ENCODE measurements at regions not wholly inside any gene's neighbourhood (a gene's known extent, or its start where the extent isn't known, plus 50 kb on each side); places are given as distances from the start of the nearest gene placed in this dataset.
"Not testable (repeated sequence)": the region's sequence is repeated elsewhere in the genome, so short reads cannot be mapped to it uniquely, and the experiment has no call there.

- peaks cover 3% of the 10 kb centered on the region for H3K9me3 ChIP-seq (ENCODE audit: control insufficient read depth, insufficient read depth, low read length)
- DNase-seq (ENCODE audit: low read depth in 4 of 6, low spot score in 6 of 6) = no peak
- no peak overlapping the region for H3K27ac ChIP-seq (ENCODE audit: low read depth, low read length)
- H3K36me3 ChIP-seq (ENCODE audit: control insufficient read depth, insufficient read depth, low read length) = no peaks in the 10 kb centered on the region
- WGBS (ENCODE audit: insufficient coverage) = 80% methylated on average over 5 of the region's 5 CpGs
- H3K27me3 ChIP-seq (ENCODE audit: control insufficient read depth, insufficient read depth, low read length) = no peaks in the 10 kb centered on the region
- no peaks in the 10 kb centered on the region for H3K4me1 ChIP-seq (ENCODE audit: control insufficient read depth, insufficient read depth, low read length)
- no peak overlapping the region for H3K4me3 ChIP-seq (ENCODE audit: low read depth, low read length)
Observed at GRCh38 chr3:72065872-72066641, 281.1 kb upstream of the PROK2 start.

DNA sequence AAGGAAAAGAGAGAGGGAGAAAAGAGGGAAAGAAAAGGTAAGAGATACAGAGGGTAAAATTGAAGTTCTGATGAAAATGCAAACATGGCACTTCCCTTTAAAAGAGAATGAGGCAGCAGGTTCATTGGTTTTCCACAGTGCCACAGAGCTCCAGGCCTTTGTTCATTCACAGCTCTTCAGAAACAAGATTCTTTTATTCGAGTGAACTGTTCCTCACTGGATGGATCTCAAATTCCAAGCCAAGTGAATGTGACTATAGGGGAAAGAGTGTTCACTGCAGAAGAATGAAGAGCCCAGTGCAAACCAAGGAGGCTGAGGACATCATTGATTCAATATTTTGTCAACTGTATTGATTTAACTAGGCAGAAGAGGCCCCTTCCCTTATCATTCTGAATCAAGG is 280.3 kb upstream of the PROK2 start:
- H3K27me3 ChIP-seq (ENCODE audit: control insufficient read depth, insufficient read depth, low read length) = no peaks in the 10 kb centered on the region
- WGBS (ENCODE audit: insufficient coverage) = no CpG with 5 or more reads among the region's 1 CpG
- no peaks in the 10 kb centered on the region for H3K36me3 ChIP-seq (ENCODE audit: control insufficient read depth, insufficient read depth, low read length)
- peaks cover 3% of the 10 kb centered on the region for H3K9me3 ChIP-seq (ENCODE audit: control insufficient read depth, insufficient read depth, low read length)
- no peaks in the 10 kb centered on the region for H3K4me1 ChIP-seq (ENCODE audit: control insufficient read depth, insufficient read depth, low read length)
- H3K4me3 ChIP-seq (ENCODE audit: low read depth, low read length) = no peak overlapping the region
- peak in 1 of 6 donors; percentile 23 for DNase-seq (ENCODE audit: low read depth in 4 of 6, low spot score in 6 of 6)
- H3K27ac ChIP-seq (ENCODE audit: low read depth, low read length) = no peak overlapping the region

DNA sequence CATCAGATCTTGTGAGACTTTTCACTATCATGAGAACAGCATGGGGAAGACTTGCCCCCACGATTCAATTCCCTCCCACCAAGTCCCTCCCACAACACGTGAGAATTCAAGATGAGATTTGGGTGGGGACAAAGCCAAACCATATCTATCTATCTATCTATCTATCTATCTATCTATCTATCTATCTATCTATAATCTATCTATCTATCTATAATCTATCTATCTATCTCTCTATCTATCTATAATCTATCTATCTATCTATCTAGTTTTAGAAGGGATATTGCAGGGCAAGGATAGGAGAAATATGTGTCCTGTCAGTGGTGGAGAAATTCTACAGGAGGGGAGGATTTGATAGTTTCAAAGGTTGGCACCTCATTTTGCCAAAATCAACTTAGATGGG is 279.8 kb upstream of the PROK2 start:
- H3K4me1 ChIP-seq (ENCODE audit: control insufficient read depth, insufficient read depth, low read length); H3K36me3 ChIP-seq (ENCODE audit: control insufficient read depth, insufficient read depth, low read length); H3K27me3 ChIP-seq (ENCODE audit: control insufficient read depth, insufficient read depth, low read length); DNase-seq (ENCODE audit: low read depth in 4 of 6, low spot score in 6 of 6); H3K9me3 ChIP-seq (ENCODE audit: control insufficient read depth, insufficient read depth, low read length); H3K4me3 ChIP-seq (ENCODE audit: low read depth, low read length); H3K27ac ChIP-seq (ENCODE audit: low read depth, low read length): not testable (repeated sequence)
- no CpG with 5 or more reads among the region's 2 CpGs for WGBS (ENCODE audit: insufficient coverage)

GRCh38 chr3:72062017-72062416 is 277.1 kb upstream of the PROK2 start:
- H3K36me3 ChIP-seq (ENCODE audit: control insufficient read depth, insufficient read depth, low read length) = peaks cover 2% of the 10 kb centered on the region
- no peak overlapping the region for H3K4me3 ChIP-seq (ENCODE audit: low read depth, low read length)
- peaks cover 3% of the 10 kb centered on the region for H3K9me3 ChIP-seq (ENCODE audit: control insufficient read depth, insufficient read depth, low read length)
- peaks cover 9% of the 10 kb centered on the region for H3K4me1 ChIP-seq (ENCODE audit: control insufficient read depth, insufficient read depth, low read length)
- no peaks in the 10 kb centered on the region for H3K27me3 ChIP-seq (ENCODE audit: control insufficient read depth, insufficient read depth, low read length)
- DNase-seq (ENCODE audit: low read depth in 4 of 6, low spot score in 6 of 6) = no peak
- whole genome bisulfite sequencing (ENCODE audit: insufficient coverage) = 100% methylated on average over 1 of the region's 1 CpG
- no peak overlapping the region for H3K27ac ChIP-seq (ENCODE audit: low read depth, low read length)

DNA sequence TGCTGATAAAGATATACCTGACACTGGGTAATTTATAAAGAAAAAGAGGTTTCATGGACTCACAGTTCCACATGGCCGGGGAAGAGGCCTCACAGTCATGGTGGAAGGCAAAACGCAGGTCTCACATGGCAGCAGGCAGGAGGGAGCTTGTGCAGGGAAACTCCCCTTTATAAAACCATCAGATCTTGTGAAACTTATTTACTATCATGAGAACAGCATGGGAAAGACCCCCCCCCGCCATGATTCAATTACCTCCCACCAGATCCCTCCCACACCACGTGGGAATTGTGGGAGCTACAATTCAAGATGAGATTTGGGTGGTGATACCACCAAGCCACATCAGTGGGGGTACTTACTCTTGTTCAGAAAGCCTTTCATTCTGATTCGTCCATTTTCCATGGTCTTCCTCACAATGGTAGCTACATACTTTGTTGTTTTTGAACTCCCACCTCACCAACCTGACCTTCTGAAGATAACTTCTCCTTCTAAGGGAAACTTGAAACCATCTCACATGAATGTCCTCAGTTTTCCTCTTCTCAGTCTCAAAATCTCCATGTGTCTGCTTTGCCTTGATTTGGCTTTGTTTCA is 275.6 kb upstream of the PROK2 start:
- WGBS (ENCODE audit: insufficient coverage) = 46% methylated on average over 1 of the region's 5 CpGs
- H3K4me3 ChIP-seq (ENCODE audit: low read depth, low read length) = no peak overlapping the region
- no peaks in the 10 kb centered on the region for H3K27me3 ChIP-seq (ENCODE audit: control insufficient read depth, insufficient read depth, low read length)
- H3K27ac ChIP-seq (ENCODE audit: low read depth, low read length) = no peak overlapping the region
- peaks cover 3% of the 10 kb centered on the region for H3K36me3 ChIP-seq (ENCODE audit: control insufficient read depth, insufficient read depth, low read length)
- DNase-seq (ENCODE audit: low read depth in 4 of 6, low spot score in 6 of 6) = no peak
- H3K9me3 ChIP-seq (ENCODE audit: control insufficient read depth, insufficient read depth, low read length) = peaks cover 3% of the 10 kb centered on the region
- peaks cover 11% of the 10 kb centered on the region for H3K4me1 ChIP-seq (ENCODE audit: control insufficient read depth, insufficient read depth, low read length)

DNA sequence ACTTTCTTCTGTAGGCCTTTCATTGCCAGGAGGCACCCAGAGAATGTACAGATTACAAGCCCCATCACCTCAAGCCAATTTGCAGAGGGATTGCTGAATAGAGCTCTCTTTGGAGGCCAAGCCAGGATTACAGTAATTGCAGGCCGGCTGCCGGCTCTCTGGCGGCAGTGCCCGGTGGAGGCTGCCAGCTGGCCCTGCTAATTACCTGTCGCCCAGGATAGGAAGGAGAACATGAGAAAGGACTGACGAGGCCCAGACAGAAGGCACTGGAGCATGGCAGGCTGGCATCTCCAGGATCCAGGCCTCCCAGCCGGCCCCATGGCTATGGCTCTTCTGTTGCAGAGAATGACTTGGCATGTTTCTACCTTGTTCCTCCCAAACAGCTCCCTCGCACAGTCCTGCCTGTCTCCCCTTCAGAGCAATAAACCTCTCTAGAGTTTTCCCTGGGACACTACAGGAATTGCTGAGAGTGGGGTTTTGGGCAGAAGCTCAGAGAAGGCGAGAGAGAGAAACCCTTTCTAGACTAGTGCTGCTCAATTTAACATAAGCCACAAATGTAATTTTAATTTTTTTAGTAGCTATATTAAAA is 273.6 kb upstream of the PROK2 start:
- peak in 4 of 6 donors; percentile 35 to 91 (median 55) for DNase-seq (ENCODE audit: low read depth in 4 of 6, low spot score in 6 of 6)
- 22% methylated on average over 7 of the region's 9 CpGs for WGBS (ENCODE audit: insufficient coverage)
- peaks cover 1% of the 10 kb centered on the region for H3K9me3 ChIP-seq (ENCODE audit: control insufficient read depth, insufficient read depth, low read length)
- no peak overlapping the region for H3K4me3 ChIP-seq (ENCODE audit: low read depth, low read length)
- H3K27ac ChIP-seq (ENCODE audit: low read depth, low read length) = no peak overlapping the region
- peaks cover 3% of the 10 kb centered on the region for H3K36me3 ChIP-seq (ENCODE audit: control insufficient read depth, insufficient read depth, low read length)
- peaks cover 11% of the 10 kb centered on the region for H3K4me1 ChIP-seq (ENCODE audit: control insufficient read depth, insufficient read depth, low read length)
- no peaks in the 10 kb centered on the region for H3K27me3 ChIP-seq (ENCODE audit: control insufficient read depth, insufficient read depth, low read length)

DNA sequence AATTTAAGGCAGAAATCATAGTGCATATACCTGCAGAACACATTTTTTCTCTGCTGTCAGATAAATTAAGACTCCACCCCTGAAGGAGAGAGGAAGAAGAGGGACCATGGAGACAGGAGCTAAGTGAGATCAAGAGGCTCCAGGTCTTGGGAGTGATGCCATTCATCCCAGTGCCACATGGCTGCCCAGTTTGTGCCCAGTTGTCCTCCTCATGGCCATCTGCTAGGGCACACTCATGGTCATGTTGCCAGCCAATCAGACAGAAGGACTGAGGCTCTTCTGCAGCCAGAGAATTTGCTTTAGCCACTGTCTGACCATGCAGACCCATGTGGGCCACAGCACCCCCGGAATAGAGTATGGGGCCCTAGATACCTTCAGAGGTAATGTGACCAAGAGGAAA is 270.5 kb upstream of the PROK2 start:
- Histone ChIP-seq H3K4me3 (ENCODE audit: low read depth, low read length) (no peak overlapping the region), H3K9me3 (ENCODE audit: control insufficient read depth, insufficient read depth, low read length) (no peaks in the 10 kb centered on the region), H3K27me3 (ENCODE audit: control insufficient read depth, insufficient read depth, low read length) (no peaks in the 10 kb centered on the region), H3K36me3 (ENCODE audit: control insufficient read depth, insufficient read depth, low read length) (peaks cover 3% of the 10 kb centered on the region), H3K4me1 (ENCODE audit: control insufficient read depth, insufficient read depth, low read length) (peaks cover 11% of the 10 kb centered on the region), H3K27ac (ENCODE audit: low read depth, low read length) (no peak overlapping the region)
- 100% methylated on average over 1 of the region's 1 CpG for WGBS (ENCODE audit: insufficient coverage)
- no peak for DNase-seq (ENCODE audit: low read depth in 4 of 6, low spot score in 6 of 6)

DNA sequence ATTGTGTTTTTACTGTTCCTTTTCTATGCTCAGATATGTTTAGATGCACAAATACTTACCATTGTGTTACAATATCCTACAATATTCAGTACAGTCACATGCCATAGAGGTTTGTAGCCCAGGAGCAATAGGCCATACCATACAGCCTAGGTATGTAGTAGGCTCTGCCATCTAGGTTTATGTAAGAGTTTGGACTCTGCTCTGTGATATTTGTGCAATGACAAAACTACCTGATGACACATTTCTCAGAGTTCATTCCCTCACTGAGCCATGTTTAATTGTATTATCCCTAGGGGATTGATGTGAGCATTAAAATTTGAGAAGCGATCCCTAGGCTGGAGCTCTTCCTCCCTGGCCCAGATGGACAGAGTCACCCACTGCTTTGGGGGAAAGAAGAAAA is 270.0 kb upstream of the PROK2 start:
- H3K27ac ChIP-seq (ENCODE audit: low read depth, low read length) = no peak overlapping the region
- H3K4me3 ChIP-seq (ENCODE audit: low read depth, low read length) = no peak overlapping the region
- no peaks in the 10 kb centered on the region for H3K27me3 ChIP-seq (ENCODE audit: control insufficient read depth, insufficient read depth, low read length)
- H3K4me1 ChIP-seq (ENCODE audit: control insufficient read depth, insufficient read depth, low read length) = peaks cover 11% of the 10 kb centered on the region
- no peak for DNase-seq (ENCODE audit: low read depth in 4 of 6, low spot score in 6 of 6)
- H3K9me3 ChIP-seq (ENCODE audit: control insufficient read depth, insufficient read depth, low read length) = no peaks in the 10 kb centered on the region
- 83% methylated on average over 1 of the region's 1 CpG for WGBS (ENCODE audit: insufficient coverage)
- peaks cover 3% of the 10 kb centered on the region for H3K36me3 ChIP-seq (ENCODE audit: control insufficient read depth, insufficient read depth, low read length)

GRCh38 chr3:72052841-72053409 is 268.0 kb upstream of the PROK2 start:
- Histone ChIP-seq H3K27me3 (ENCODE audit: control insufficient read depth, insufficient read depth, low read length) (no peaks in the 10 kb centered on the region), H3K27ac (ENCODE audit: low read depth, low read length) (no peak overlapping the region), H3K4me1 (ENCODE audit: control insufficient read depth, insufficient read depth, low read length) (peaks cover 4% of the 10 kb centered on the region), H3K4me3 (ENCODE audit: low read depth, low read length) (no peak overlapping the region), H3K36me3 (ENCODE audit: control insufficient read depth, insufficient read depth, low read length) (peaks cover 3% of the 10 kb centered on the region), H3K9me3 (ENCODE audit: control insufficient read depth, insufficient read depth, low read length) (no peaks in the 10 kb centered on the region)
- WGBS (ENCODE audit: insufficient coverage) = 92% methylated on average over 4 of the region's 8 CpGs
- DNase-seq (ENCODE audit: low read depth in 4 of 6, low spot score in 6 of 6) = no peak
